ENCODE measurements at regions not wholly inside any gene's neighbourhood (a gene's known extent, or its start where the extent isn't known, plus 50 kb on each side); places are given as distances from the start of the nearest gene placed in this dataset.
A peak's percentile ranks its signal among the peaks of the same experiment; 100 is the strongest.

DNA sequence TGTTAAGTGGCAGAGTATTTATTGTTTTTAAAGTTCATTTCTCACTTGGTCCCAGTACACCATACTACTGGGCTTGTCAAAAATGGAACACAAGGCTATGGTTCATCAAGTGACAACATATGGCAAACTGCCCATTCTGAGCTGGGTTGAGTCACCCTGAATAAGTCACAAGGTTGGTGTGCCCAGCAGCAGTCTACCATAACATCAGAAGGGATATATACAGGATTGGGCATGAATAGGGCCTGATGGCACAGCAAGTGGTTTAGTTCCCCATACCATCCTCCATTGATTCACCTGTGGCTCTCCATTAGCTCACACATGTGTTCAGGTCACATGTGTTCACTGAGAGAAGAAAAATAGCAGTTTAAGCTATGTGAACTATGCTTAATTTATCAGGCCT lies 249.8 kb upstream of the PRDM9 start:
- Histone ChIP-seq H3K79me2 (ENCODE audit: low read depth) (no peaks in the 10 kb centered on the region), H3K27ac (no peak overlapping the region), H4K20me1 (ENCODE audit: insufficient read depth) (no peaks in the 10 kb centered on the region), H3K9me3 (ENCODE audit: insufficient read depth, low read depth) (no peaks in the 10 kb centered on the region), H3K4me3 (no peak overlapping the region), H3F3A (ENCODE audit: insufficient read depth, low read depth) (no peaks in the 10 kb centered on the region), H3K27me3 (ENCODE audit: insufficient read depth, low read depth) (no peaks in the 10 kb centered on the region), H3K9me2 (ENCODE audit: insufficient read depth) (no peaks in the 10 kb centered on the region), H3K36me3 (ENCODE audit: low read depth) (no peaks in the 10 kb centered on the region), H2AFZ (no peak overlapping the region), H3K4me2 (no peak overlapping the region), H3K4me1 (replicated peaks; ENCODE audit: insufficient read depth) (no peaks in the 10 kb centered on the region)
- TF ChIP-seq, protein P1, sequence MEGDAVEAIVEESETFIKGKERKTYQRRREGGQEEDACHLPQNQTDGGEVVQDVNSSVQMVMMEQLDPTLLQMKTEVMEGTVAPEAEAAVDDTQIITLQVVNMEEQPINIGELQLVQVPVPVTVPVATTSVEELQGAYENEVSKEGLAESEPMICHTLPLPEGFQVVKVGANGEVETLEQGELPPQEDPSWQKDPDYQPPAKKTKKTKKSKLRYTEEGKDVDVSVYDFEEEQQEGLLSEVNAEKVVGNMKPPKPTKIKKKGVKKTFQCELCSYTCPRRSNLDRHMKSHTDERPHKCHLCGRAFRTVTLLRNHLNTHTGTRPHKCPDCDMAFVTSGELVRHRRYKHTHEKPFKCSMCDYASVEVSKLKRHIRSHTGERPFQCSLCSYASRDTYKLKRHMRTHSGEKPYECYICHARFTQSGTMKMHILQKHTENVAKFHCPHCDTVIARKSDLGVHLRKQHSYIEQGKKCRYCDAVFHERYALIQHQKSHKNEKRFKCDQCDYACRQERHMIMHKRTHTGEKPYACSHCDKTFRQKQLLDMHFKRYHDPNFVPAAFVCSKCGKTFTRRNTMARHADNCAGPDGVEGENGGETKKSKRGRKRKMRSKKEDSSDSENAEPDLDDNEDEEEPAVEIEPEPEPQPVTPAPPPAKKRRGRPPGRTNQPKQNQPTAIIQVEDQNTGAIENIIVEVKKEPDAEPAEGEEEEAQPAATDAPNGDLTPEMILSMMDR (conservative IDR thresholded peaks at IDR 0.05): no peak
- TF ChIP-seq EZH2 (IDR thresholded peaks at IDR 0.05; ENCODE audit: low read depth): no peak
- no peak for DNase-seq
- ChIA-PET POLR2A (ENCODE audit: unreplicated experiment) (no interaction called here), CTCF (no interaction called here)
- intact Hi-C loops (cut with micrococcal nuclease; ENCODE audit: unreplicated experiment): no loop called here
- BruUV-seq (replicated peaks): no TSS peak

DNA sequence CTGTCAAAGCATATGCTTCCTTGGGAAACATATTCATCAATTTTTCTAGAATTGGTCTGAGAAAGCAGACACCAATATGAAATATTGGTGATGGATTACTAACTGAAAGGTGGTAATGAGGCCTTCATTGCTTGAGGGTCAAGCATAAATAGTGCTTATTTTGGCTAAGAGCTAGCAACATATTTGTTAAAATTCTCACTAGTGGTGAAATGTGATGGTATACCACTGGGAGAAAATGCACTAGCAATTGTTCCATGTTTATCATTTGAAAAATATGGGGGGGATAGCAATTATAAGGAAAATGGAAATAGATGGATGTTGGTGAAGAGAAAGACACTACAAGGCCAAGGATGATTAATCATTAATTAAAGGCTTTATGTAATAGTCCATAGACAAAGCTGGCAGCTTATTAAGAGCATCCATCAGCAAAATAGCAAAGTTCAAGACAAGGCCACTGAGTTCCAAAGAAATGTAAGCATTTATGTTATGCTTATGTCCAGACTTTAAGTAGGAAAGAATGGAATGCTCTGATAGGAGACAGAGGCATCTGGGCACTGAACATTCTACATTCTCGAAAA lies 253.7 kb upstream of the PRDM9 start:
- POLR2A ChIA-PET (ENCODE audit: unreplicated experiment): no interaction called here
- CTCF ChIA-PET: no interaction called here

DNA sequence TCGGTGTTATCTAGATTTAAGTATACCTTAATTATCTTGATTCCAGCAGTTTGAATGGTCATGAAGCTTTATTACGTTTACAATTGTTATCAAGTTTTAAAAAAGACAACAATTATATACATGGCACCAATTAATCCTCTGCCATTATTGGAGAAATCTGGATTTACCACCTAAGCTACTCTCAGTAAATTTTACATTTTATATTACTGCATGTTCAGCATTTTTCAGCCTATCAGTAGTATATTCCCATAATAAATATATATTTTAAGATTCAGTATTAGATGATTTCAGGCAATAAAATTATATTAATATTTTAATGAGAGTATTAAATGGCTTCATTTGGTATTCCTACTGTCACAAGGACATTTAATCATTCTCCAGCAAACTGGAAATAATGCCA lies 264.5 kb upstream of the PRDM9 start:
- CTCF ChIA-PET: no interaction called here
- TF ChIP-seq, protein P1 (conservative IDR thresholded peaks at IDR 0.05): no peak
- TF ChIP-seq EZH2 (IDR thresholded peaks at IDR 0.05; ENCODE audit: low read depth): no peak
- BruUV-seq (replicated peaks): no TSS peak
- intact Hi-C loops (cut with micrococcal nuclease; ENCODE audit: unreplicated experiment): no loop called here
- no peaks in the 10 kb centered on the region for H3K9me3 ChIP-seq (ENCODE audit: insufficient read depth, low read depth)
- no peaks in the 10 kb centered on the region for H3F3A ChIP-seq (ENCODE audit: insufficient read depth, low read depth)
- no peaks in the 10 kb centered on the region for H3K79me2 ChIP-seq (ENCODE audit: low read depth)
- no peak overlapping the region for H3K27ac ChIP-seq
- no peaks in the 10 kb centered on the region for H3K4me1 ChIP-seq (replicated peaks; ENCODE audit: insufficient read depth)
- no peak for DNase-seq
- no peaks in the 10 kb centered on the region for H4K20me1 ChIP-seq (ENCODE audit: insufficient read depth)
- H3K9me2 ChIP-seq (ENCODE audit: insufficient read depth): no peaks in the 10 kb centered on the region
- no peaks in the 10 kb centered on the region for H3K36me3 ChIP-seq (ENCODE audit: low read depth)
- no peak overlapping the region for H3K4me3 ChIP-seq
- 0 out of 2 replicates have a peak overlapping the region, but pooled peaks have one; percentile 57 for H2AFZ ChIP-seq
- no peak overlapping the region for H3K4me2 ChIP-seq
- POLR2A ChIA-PET (ENCODE audit: unreplicated experiment): no interaction called here
- H3K27me3 ChIP-seq (ENCODE audit: insufficient read depth, low read depth): no peaks in the 10 kb centered on the region

More for the DNA sequence above, 253.7 kb upstream of the PRDM9 start:
- H3K27me3 ChIP-seq (ENCODE audit: insufficient read depth, low read depth): no peaks in the 10 kb centered on the region
- H3K36me3 ChIP-seq (ENCODE audit: low read depth): no peaks in the 10 kb centered on the region
- no peaks in the 10 kb centered on the region for H3F3A ChIP-seq (ENCODE audit: insufficient read depth, low read depth)
- intact Hi-C loops (cut with micrococcal nuclease; ENCODE audit: unreplicated experiment): no loop called here
- H3K27ac ChIP-seq: no peak overlapping the region
- no peak overlapping the region for H3K4me3 ChIP-seq
- no peaks in the 10 kb centered on the region for H3K79me2 ChIP-seq (ENCODE audit: low read depth)
- no peaks in the 10 kb centered on the region for H4K20me1 ChIP-seq (ENCODE audit: insufficient read depth)
- no TSS peak for BruUV-seq (replicated peaks)
- DNase-seq: no peak
- no peaks in the 10 kb centered on the region; the same call in 1 of the 2 replicates for H3K9me2 ChIP-seq (ENCODE audit: insufficient read depth)
- H3K4me1 ChIP-seq (replicated peaks; ENCODE audit: insufficient read depth): no peaks in the 10 kb centered on the region
- TF ChIP-seq, protein P1 (conservative IDR thresholded peaks at IDR 0.05): no peak
- no peak for TF ChIP-seq EZH2 (IDR thresholded peaks at IDR 0.05; ENCODE audit: low read depth)
- H2AFZ ChIP-seq: no peak overlapping the region
- H3K9me3 ChIP-seq (ENCODE audit: insufficient read depth, low read depth): no peaks in the 10 kb centered on the region
- no peak overlapping the region for H3K4me2 ChIP-seq

Data from PC-9 (cell line).